ENCODE measurements at regions not wholly inside any gene's neighbourhood (a gene's known extent, or its start where the extent isn't known, plus 50 kb on each side); places are given as distances from the start of the nearest gene placed in this dataset.

GRCh38 chr6:112912416-112913101 is 565.4 kb downstream of the RFPL4B start:
- TF ChIP-seq CTCF (conservative IDR thresholded peaks at IDR 0.05) = no peak
- TF ChIP-seq ZFX (IDR thresholded peaks at IDR 0.05) = no peak

Data from C4-2B (cell line).